Hepatocyte (in vitro differentiated cells): ENCODE measurements at regions not wholly inside any gene's neighbourhood (a gene's known extent, or its start where the extent isn't known, plus 50 kb on each side); places are given as distances from the start of the nearest gene placed in this dataset.

Experiments used
- DNase-seq: peaks from one replicate; pipeline ENCODE4 v3.0.0-alpha.2; 2016; ENCODE audit warnings: low spot score
- H2AFZ ChIP-seq: fragments of 200-600 bp; sonication (generic); 2 replicates; pipeline ENCODE4 v1.6.0; 2016; ENCODE audit warnings: antibody characterized with exemption, mild to moderate bottlenecking
- H3K27ac ChIP-seq: fragments of 200-600 bp; sonication (generic); 2 replicates; pipeline ENCODE4 v1.5.1; 2016; ENCODE audit warnings: mild to moderate bottlenecking
- H3K27me3 ChIP-seq: fragments of 200-600 bp; sonication (generic); 2 replicates; pipeline ENCODE4 v1.6.1; 2016
- H3K36me3 ChIP-seq: fragments of 200-600 bp; sonication (generic); replicated peaks from 2 replicates; pipeline ENCODE4 v1.5.1; 2016; ENCODE audit warnings: low read depth; ENCODE audit not compliant: insufficient read depth
- H3K4me1 ChIP-seq: fragments of 200-600 bp; sonication (generic); 2 replicates; pipeline ENCODE4 v1.5.1; 2016; ENCODE audit warnings: mild to moderate bottlenecking, moderate library complexity; ENCODE audit not compliant: insufficient read depth
- H3K4me2 ChIP-seq: fragments of 200-600 bp; sonication (generic); 2 replicates; pipeline ENCODE4 v1.6.0; 2016
- H3K4me3 ChIP-seq: fragments of 200-600 bp; sonication (generic); 2 replicates; pipeline ENCODE4 v1.5.1; 2016; ENCODE audit warnings: mild to moderate bottlenecking
- H3K79me2 ChIP-seq: fragments of 200-600 bp; sonication (generic); 2 replicates; pipeline ENCODE4 v1.6.0; 2017; ENCODE audit warnings: mild to moderate bottlenecking
- H3K9me2 ChIP-seq: fragments of 200-600 bp; sonication (generic); replicated peaks from 2 replicates; pipeline ENCODE4 v1.6.0; 2017; ENCODE audit warnings: mild to moderate bottlenecking; ENCODE audit not compliant: insufficient read depth
- H3K9me3 ChIP-seq: fragments of 200-600 bp; sonication (generic); 2 replicates; pipeline ENCODE4 v1.5.1; 2016; ENCODE audit warnings: low read depth, mild to moderate bottlenecking
- H4K20me1 ChIP-seq: fragments of 200-600 bp; sonication (generic); 2 replicates; pipeline ENCODE4 v1.6.0; 2016; ENCODE audit warnings: mild to moderate bottlenecking; ENCODE audit not compliant: insufficient read depth, poor library complexity, severe bottlenecking
- EZH2 ChIP-seq: fragments of 200-600 bp; sonication (generic); IDR thresholded peaks from 2 replicates; pipeline ENCODE4 v1.6.1; 2016; ENCODE audit warnings: antibody characterized with exemption, mild to moderate bottlenecking, borderline replicate concordance
- EZH2phosphoT487 ChIP-seq: fragments of 200-600 bp; sonication (generic); IDR thresholded peaks from one replicate; pipeline ENCODE4 v1.6.1; 2018; ENCODE audit warnings: antibody characterized with exemption, mild to moderate bottlenecking, low read depth, moderate library complexity; ENCODE audit not compliant: unreplicated experiment, severe bottlenecking
- WGBS: methylation state at CpG from one replicate; pipeline ENCODE4 v1.1.6; 2016; ENCODE audit warnings: low lambda C conversion rate; ENCODE audit errors: missing lambda C conversion rate; 5-methylcytosine and 5-hydroxymethylcytosine counted together
- TF ChIP-seq, protein P1 (sequence below): fragments of 200-600 bp; sonication (generic); IDR thresholded peaks from 2 replicates; pipeline ENCODE4 v1.5.1; 2016; ENCODE audit warnings: antibody characterized with exemption, mild to moderate bottlenecking; ENCODE audit not compliant: poor library complexity

GRCh38 chr20:22307409-22307808 lies 277.0 kb downstream of the FOXA2 start:
- 33% methylated on average over 1 of the region's 1 CpG for WGBS
- Histone ChIP-seq H3K4me1 (no peaks in the 10 kb centered on the region), H3K27ac (no peak overlapping the region), H3K4me3 (no peak overlapping the region), H3K4me2 (no peak overlapping the region), H3K9me3 (no peaks in the 10 kb centered on the region), H3K27me3 (peaks cover 10% of the 10 kb centered on the region), H2AFZ (no peak overlapping the region), H3K79me2 (no peaks in the 10 kb centered on the region), H3K36me3 (no peaks in the 10 kb centered on the region), H3K9me2 (no peaks in the 10 kb centered on the region), H4K20me1 (no peaks in the 10 kb centered on the region)
- TF ChIP-seq EZH2 (no peak), EZH2phosphoT487 (no peak)
- TF ChIP-seq, protein P1, sequence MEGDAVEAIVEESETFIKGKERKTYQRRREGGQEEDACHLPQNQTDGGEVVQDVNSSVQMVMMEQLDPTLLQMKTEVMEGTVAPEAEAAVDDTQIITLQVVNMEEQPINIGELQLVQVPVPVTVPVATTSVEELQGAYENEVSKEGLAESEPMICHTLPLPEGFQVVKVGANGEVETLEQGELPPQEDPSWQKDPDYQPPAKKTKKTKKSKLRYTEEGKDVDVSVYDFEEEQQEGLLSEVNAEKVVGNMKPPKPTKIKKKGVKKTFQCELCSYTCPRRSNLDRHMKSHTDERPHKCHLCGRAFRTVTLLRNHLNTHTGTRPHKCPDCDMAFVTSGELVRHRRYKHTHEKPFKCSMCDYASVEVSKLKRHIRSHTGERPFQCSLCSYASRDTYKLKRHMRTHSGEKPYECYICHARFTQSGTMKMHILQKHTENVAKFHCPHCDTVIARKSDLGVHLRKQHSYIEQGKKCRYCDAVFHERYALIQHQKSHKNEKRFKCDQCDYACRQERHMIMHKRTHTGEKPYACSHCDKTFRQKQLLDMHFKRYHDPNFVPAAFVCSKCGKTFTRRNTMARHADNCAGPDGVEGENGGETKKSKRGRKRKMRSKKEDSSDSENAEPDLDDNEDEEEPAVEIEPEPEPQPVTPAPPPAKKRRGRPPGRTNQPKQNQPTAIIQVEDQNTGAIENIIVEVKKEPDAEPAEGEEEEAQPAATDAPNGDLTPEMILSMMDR: no peak
- DNase-seq: no peak

GRCh38 chr20:22305381-22305780 lies 279.0 kb downstream of the FOXA2 start:
- Histone ChIP-seq H3K9me2 (no peaks in the 10 kb centered on the region), H3K4me3 (no peak overlapping the region), H3K27me3 (peaks cover 10% of the 10 kb centered on the region), H3K4me2 (no peak overlapping the region), H4K20me1 (no peaks in the 10 kb centered on the region), H2AFZ (no peak overlapping the region), H3K4me1 (no peaks in the 10 kb centered on the region), H3K36me3 (no peaks in the 10 kb centered on the region), H3K27ac (no peak overlapping the region), H3K9me3 (no peaks in the 10 kb centered on the region), H3K79me2 (no peaks in the 10 kb centered on the region)
- WGBS: 63% methylated on average over 2 of the region's 2 CpGs
- TF ChIP-seq, protein P1: no peak
- TF ChIP-seq EZH2 (no peak), EZH2phosphoT487 (no peak)
- no peak for DNase-seq

DNA sequence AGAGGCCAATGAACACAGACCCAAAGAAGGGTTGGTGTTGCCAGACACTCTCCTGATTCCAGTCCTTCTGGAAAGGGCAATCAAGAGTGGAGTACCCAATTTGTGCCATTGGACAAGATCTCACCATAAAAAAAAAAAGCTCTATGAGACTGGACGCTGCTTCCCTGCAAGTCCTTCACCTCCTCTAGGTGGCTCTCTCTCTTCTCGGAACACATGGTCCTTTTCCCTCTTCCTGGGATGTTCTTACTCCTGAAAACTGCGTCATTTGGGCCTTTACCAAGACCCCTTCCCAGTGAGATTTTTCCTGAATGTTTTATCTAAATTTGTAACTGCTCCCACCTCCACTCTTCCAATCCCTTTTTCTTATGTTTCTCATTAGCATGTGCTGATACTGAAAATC lies 280.8 kb downstream of the FOXA2 start:
- no peak overlapping the region for H2AFZ ChIP-seq
- H3K9me3 ChIP-seq: no peaks in the 10 kb centered on the region
- H3K79me2 ChIP-seq: no peaks in the 10 kb centered on the region
- no peak for DNase-seq
- no peak overlapping the region for H3K4me3 ChIP-seq
- H3K27ac ChIP-seq: no peak overlapping the region
- H3K27me3 ChIP-seq: peaks cover 9% of the 10 kb centered on the region
- TF ChIP-seq, protein P1: no peak
- TF ChIP-seq EZH2phosphoT487 (no peak), EZH2 (no peak)
- no peak overlapping the region for H3K4me2 ChIP-seq
- H3K9me2 ChIP-seq: no peaks in the 10 kb centered on the region
- no peaks in the 10 kb centered on the region for H3K36me3 ChIP-seq
- WGBS: 47% methylated on average over 3 of the region's 3 CpGs
- H3K4me1 ChIP-seq: no peaks in the 10 kb centered on the region
- H4K20me1 ChIP-seq: no peaks in the 10 kb centered on the region

- DNase-seq: no peak
- H2AFZ ChIP-seq: no peak overlapping the region
- no peaks in the 10 kb centered on the region for H3K79me2 ChIP-seq
- TF ChIP-seq, protein P1: no peak
- TF ChIP-seq EZH2phosphoT487 (no peak), EZH2 (no peak)
- H3K27ac ChIP-seq: no peak overlapping the region
- no peak overlapping the region for H3K4me2 ChIP-seq
- no peaks in the 10 kb centered on the region for H3K9me3 ChIP-seq
- H3K9me2 ChIP-seq: no peaks in the 10 kb centered on the region
- 83% methylated on average over 2 of the region's 2 CpGs for WGBS
- no peaks in the 10 kb centered on the region for H4K20me1 ChIP-seq
- H3K36me3 ChIP-seq: no peaks in the 10 kb centered on the region
- peaks cover 4% of the 10 kb centered on the region for H3K27me3 ChIP-seq
- H3K4me3 ChIP-seq: no peak overlapping the region
- no peaks in the 10 kb centered on the region for H3K4me1 ChIP-seq
Measured at GRCh38 chr20:22302039-22302438, 282.3 kb downstream of the FOXA2 start.
